Neural crest cell (in vitro differentiated cells): ENCODE measurements at regions not wholly inside any gene's neighbourhood (a gene's known extent, or its start where the extent isn't known, plus 50 kb on each side); places are given as distances from the start of the nearest gene placed in this dataset.

Experiments
- DNase-seq: peaks from one replicate; pipeline ENCODE4 v3.0.0; 2021; ENCODE audit warnings: low read depth, mixed read lengths, low spot score
- H3K27ac Mint-ChIP-seq: one replicate; pipeline ENCODE4 v1.8.0; 2021; ENCODE audit warnings: mild to moderate bottlenecking, mixed read lengths; ENCODE audit not compliant: unreplicated experiment
- H3K27me3 Mint-ChIP-seq: 2 replicates; pipeline ENCODE4 v1.8.0; 2021; ENCODE audit warnings: low read depth, mild to moderate bottlenecking, mixed read lengths
- H3K36me3 Mint-ChIP-seq: 2 replicates; pipeline ENCODE4 v1.8.0; 2021; ENCODE audit warnings: low read depth, mild to moderate bottlenecking, mixed read lengths
- H3K4me1 Mint-ChIP-seq: 2 replicates; pipeline ENCODE4 v1.8.0; 2021; ENCODE audit warnings: mixed read lengths
- H3K4me3 Mint-ChIP-seq: one replicate; pipeline ENCODE4 v1.8.0; 2021; ENCODE audit warnings: mild to moderate bottlenecking, mixed read lengths
- H3K9me3 Mint-ChIP-seq: 2 replicates; pipeline ENCODE4 v1.8.0; 2021; ENCODE audit warnings: mixed read lengths
- CTCF ChIP-seq: fragments of 200-600 bp; sonication (generic); conservative IDR thresholded peaks from 2 replicates; pipeline ENCODE4 v1.5.0; 2021; ENCODE audit warnings: antibody characterized with exemption, mild to moderate bottlenecking

GRCh38 chr14:105797546-105797945 lies 271.2 kb downstream of the TMEM121 start:
- DNase-seq, result no peak
- Mint-ChIP-seq H3K27me3 (no peaks in the 10 kb centered on the region), H3K27ac (no peak overlapping the region), H3K4me1 (no peaks in the 10 kb centered on the region), H3K9me3 (peaks cover 29% of the 10 kb centered on the region), H3K4me3 (no peak overlapping the region), H3K36me3 (peaks cover 7% of the 10 kb centered on the region)
- no peak for TF ChIP-seq CTCF

- no peak for DNase-seq
- H3K4me3 Mint-ChIP-seq, result no peak overlapping the region
- peaks cover 24% of the 10 kb centered on the region for H3K9me3 Mint-ChIP-seq
- no peak overlapping the region for H3K27ac Mint-ChIP-seq
- peaks cover 6% of the 10 kb centered on the region for H3K36me3 Mint-ChIP-seq
- TF ChIP-seq CTCF, result no peak
- H3K4me1 Mint-ChIP-seq, result no peaks in the 10 kb centered on the region
- H3K27me3 Mint-ChIP-seq, result no peaks in the 10 kb centered on the region
These were observed 279.3 kb downstream of the TMEM121 start for GRCh38 chr14:105805701-105806100.

GRCh38 chr14:105806568-105806967 lies 280.2 kb downstream of the TMEM121 start:
- peaks cover 8% of the 10 kb centered on the region for H3K36me3 Mint-ChIP-seq
- H3K4me1 Mint-ChIP-seq, result no peaks in the 10 kb centered on the region
- no peaks in the 10 kb centered on the region for H3K27me3 Mint-ChIP-seq
- DNase-seq, result no peak
- H3K4me3 Mint-ChIP-seq, result no peak overlapping the region
- TF ChIP-seq CTCF, result no peak
- peaks cover 23% of the 10 kb centered on the region for H3K9me3 Mint-ChIP-seq
- H3K27ac Mint-ChIP-seq, result no peak overlapping the region

GRCh38 chr14:105817971-105818711 lies 291.8 kb downstream of the TMEM121 start:
- H3K36me3 Mint-ChIP-seq, result peaks cover 17% of the 10 kb centered on the region

GRCh38 chr14:105818712-105819005 lies 292.3 kb downstream of the TMEM121 start:
- no peak for DNase-seq

More at GRCh38 chr14:105817971-105818711, 291.8 kb downstream of the TMEM121 start:
- no peak for DNase-seq
- Mint-ChIP-seq H3K4me3 (no peak overlapping the region), H3K27me3 (no peaks in the 10 kb centered on the region), H3K9me3 (peaks cover 25% of the 10 kb centered on the region), H3K27ac (no peak overlapping the region), H3K4me1 (no peaks in the 10 kb centered on the region)
- no peak for TF ChIP-seq CTCF

More at GRCh38 chr14:105818712-105819005, 292.3 kb downstream of the TMEM121 start:
- peaks cover 18% of the 10 kb centered on the region for H3K36me3 Mint-ChIP-seq
- H3K9me3 Mint-ChIP-seq, result peaks cover 27% of the 10 kb centered on the region
- TF ChIP-seq CTCF, result no peak
- H3K4me1 Mint-ChIP-seq, result no peaks in the 10 kb centered on the region
- no peaks in the 10 kb centered on the region for H3K27me3 Mint-ChIP-seq
- H3K27ac Mint-ChIP-seq, result no peak overlapping the region
- no peak overlapping the region for H3K4me3 Mint-ChIP-seq
